H4 (cell line): ENCODE measurements at regions not wholly inside any gene's neighbourhood (a gene's known extent, or its start where the extent isn't known, plus 50 kb on each side); places are given as distances from the start of the nearest gene placed in this dataset.
"Not testable (repeated sequence)": the region's sequence is repeated elsewhere in the genome, so short reads cannot be mapped to it uniquely, and the experiment has no call there.

Experiments used
- DNase-seq: peaks from one replicate; pipeline ENCODE4 v3.0.0-alpha.2; 2015; ENCODE audit warnings: low spot score

DNA sequence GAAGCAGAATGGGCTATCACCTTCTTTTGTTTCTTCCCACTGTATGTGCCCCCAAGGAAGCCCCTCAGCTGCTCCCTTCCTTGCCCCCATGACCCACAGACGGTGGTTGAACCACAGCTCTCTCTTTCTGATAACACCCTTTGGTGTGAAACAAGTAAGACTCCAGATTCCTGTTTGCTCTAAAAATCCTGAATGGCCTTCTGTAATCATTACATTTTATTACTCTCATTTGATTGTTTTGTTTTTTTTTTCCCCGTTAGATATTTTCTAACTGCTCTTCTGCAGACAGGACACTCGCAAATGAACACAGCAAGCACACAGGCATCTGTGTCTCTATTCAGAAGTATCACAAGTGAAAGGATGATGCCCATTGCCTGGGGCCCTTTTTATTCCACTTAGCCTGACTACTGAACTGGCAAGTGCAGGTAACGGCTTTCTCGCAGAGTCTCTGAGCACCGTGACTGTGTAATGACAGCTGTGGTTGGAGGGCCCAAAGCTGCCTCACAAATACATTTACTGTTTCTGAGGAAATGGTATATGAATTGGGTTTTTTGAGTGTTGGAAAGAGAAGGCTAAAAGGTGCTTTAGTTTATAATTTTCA is 59.3 kb downstream of the OXGR1 start:
- no peak for DNase-seq

DNA sequence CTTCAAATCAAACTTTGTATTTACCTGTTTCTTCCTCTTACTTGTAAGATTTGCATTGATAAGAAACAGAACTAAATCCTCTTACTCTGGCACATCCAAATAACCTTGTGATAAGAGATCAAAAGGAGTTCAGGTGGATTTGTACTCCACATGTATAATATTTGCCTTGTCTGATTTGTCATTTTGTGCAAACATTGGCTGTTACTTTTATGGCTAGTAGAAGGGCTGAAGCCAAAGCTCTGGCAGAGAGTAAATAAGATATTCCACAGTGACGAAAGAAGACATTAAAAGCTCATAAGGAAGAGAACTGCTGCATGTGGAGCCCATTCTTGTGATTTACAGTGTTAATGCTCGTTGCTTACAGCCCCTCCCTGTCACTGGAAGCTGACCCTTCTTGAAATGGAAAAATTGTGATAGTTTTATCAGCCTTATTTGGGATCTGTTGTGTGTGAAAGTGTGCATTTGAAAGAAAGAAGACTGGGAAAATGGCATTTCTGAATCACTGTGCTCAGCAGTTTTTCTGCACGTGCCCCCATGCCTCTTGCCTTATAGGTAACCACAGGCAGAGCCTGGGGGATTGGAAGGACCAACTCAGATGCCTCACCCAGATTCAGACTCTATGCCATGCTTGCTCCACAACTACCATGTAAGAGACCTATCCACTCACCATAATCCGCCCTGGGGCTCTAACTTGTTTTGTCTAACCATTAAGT is 68.2 kb downstream of the OXGR1 start:
- DNase-seq = no peak

DNA sequence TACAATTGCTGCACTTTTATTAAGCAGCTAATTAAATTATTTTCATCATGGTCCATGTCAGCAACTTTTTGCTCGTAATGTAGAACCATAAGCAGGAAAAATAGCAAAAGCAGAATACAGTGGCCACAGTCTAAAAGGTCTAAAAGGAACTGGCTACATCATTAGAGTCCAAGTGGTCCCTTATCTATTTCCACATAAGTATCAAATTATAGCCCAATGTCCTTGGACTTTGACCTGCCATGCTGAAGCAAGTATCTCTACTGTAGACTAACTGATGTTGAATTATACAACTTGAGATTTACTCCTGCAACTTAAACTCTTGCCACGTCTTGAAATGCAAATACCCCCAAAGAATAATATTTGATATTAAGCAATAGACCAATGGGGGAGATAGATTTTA is 68.8 kb downstream of the OXGR1 start:
- no peak for DNase-seq

DNA sequence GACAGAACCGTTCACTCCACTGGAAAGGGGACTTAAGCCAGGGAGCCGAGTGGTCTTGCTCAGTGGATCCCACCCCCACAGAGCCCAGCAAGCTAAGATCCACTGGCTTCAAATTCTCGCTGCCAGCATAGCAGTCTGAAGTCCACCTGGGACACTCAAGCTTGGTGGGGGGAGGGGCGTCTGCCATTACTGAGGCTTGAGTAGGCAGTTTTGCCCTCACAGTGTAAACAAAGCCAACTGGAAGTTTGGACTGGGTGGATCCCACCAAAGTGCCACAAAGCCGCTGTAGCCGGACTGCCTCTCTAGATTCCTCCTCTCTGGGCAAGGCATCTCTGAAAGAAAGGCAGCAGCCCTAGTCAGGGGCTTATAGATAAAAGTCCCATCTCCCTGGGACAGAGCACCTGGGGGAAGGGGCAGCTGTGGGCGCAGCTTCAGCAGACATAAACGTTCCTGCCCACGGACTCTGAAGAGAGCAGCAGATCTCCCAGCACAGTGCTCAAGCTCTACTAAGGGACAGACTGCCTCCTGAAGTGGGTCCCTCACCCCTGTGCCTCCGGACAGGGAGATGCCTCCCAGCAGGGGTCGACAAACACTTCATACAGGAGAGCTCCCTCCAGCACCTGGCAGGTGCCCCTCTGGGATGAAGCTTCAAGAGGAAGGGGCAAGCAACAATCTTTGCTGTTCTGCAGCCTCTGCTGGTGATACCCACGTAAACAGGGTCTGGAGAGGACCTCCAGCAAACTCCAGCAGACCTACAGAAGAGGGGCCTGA is 75.2 kb downstream of the OXGR1 start:
- not testable (repeated sequence) for DNase-seq

DNA sequence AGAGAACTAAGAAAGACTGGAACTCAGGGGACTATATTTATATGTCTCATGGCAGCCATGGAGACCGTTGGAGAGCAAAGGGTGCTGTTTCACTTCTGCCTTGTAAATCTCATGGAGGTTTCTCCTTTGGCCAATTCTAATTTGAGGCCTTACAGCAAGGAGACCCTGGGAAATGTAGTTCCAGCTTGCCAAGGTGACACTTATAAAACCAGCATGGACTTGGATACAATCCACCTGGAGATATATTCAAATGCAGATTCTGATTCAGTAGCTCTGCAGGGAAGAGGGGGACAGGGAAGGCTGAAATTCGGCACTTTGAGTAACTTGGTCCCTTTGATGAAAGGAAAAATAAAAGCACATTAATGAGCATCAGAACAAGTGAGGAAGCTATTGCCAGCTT is 90.0 kb downstream of the OXGR1 start:
- DNase-seq = no peak

DNA sequence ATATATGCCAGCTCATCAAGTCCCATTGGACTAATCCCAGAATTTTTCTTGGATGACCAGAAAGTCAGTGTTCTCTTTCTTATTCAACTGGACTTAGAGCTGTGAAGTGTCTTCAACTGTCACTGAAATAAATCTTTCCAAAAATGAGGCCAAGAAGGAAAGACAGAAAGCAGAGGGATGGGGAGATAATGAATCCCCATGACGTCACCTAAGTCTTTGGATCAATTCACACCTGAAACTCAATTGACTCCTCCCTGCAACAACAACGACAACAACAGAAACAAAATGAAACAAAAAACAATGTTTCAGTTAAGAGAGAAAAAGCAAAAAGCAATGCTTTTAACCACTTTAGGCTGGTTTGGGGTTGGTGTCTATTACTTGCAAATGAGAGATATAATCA is 91.2 kb downstream of the OXGR1 start:
- no peak for DNase-seq

DNA sequence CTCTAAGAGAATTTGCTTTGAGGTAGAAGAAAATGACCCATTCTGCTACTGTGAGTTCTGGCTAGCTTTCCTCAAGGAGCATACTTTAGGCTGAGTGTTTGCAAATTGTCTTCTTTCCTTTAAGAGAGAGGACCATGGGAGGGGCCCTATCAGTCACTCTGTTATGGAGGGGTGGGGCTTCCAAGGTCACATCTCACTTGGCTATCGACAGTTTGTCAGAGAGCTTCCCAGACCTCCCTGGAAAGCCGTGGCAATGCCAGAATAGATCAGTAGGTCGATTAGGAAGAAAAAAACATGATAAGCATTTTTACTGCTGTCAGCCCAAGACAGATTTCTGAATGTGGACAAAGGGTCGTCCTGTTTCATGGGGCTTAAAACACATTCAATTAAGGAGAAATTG is 93.3 kb downstream of the OXGR1 start:
- DNase-seq = no peak

DNA sequence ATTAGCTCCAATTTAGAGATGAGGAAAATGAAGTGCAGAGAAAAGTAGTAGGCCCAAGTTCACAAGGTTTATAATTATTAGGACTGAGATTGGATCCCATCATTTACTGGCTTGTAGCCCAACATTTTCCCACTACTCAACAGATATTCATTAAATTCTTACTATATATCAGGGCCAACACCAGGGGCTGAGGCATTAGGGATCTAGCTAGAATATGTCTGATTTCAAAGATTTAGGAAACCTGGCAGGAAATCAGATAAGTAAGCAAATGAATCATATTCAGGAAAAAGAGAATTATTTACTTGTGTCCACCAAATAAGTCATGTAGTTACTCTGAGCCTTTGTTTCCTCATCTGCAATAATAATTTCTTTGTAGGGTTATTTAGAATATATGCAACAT is 94.3 kb downstream of the OXGR1 start:
- DNase-seq = no peak

DNA sequence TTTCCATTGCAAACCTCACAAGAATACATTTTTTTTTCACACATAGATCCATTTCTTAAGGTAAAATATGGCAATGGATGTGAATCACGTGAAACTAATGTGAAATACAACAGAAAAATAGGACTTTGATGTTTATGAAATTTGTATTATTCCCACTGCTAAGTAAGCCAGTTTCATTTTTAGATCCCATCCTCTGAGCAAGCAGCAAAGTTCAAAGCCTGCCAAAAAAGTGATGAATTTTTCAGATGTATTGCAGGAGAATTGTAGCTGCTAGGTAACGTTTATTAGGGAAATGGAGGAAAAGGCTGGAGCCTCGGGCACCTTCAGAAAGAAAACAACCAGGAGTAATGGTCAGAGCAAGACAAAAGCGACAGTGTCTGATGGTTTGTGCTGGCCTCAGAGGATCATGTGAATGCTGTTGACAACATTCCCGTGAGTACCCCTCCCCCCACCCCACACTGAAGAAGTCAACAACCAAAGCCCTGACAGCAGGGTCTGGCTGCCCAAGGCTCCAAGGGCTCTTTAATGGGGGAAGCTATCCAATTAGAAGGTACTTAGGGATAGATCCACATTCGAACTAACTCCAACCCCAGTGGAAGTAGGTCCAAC is 95.5 kb downstream of the OXGR1 start:
- no peak for DNase-seq

DNA sequence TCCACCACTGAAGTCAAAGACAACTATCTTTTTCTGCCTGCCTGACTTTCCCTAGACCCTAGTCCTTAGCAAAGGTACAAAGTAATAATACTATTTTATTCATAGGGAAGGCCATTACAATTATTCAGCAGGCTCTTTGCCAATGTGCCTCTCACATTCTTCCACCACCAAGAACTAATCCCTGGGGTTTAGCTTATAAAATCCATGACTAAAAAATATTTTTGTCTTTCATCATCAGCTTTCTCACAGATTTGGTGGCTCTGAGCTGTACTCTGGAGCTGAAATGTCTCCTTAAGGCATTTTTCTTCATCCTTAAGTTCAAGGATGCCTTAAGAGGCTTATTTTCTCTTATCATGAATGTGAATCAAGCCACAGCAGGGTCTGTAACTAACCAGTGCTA is 96.1 kb downstream of the OXGR1 start:
- peak; percentile 5 for DNase-seq
